Hepatocyte (in vitro differentiated cells): ENCODE measurements at regions not wholly inside any gene's neighbourhood (a gene's known extent, or its start where the extent isn't known, plus 50 kb on each side); places are given as distances from the start of the nearest gene placed in this dataset.

Experiments
- DNase-seq: peaks from one replicate; pipeline ENCODE4 v3.0.0-alpha.2; 2016; ENCODE audit warnings: low spot score
- H2AFZ ChIP-seq: fragments of 200-600 bp; sonication (generic); 2 replicates; pipeline ENCODE4 v1.6.0; 2016; ENCODE audit warnings: antibody characterized with exemption, mild to moderate bottlenecking
- H3K27ac ChIP-seq: fragments of 200-600 bp; sonication (generic); 2 replicates; pipeline ENCODE4 v1.5.1; 2016; ENCODE audit warnings: mild to moderate bottlenecking
- H3K27me3 ChIP-seq: fragments of 200-600 bp; sonication (generic); 2 replicates; pipeline ENCODE4 v1.6.1; 2016
- H3K36me3 ChIP-seq: fragments of 200-600 bp; sonication (generic); replicated peaks from 2 replicates; pipeline ENCODE4 v1.5.1; 2016; ENCODE audit warnings: low read depth; ENCODE audit not compliant: insufficient read depth
- H3K4me1 ChIP-seq: fragments of 200-600 bp; sonication (generic); 2 replicates; pipeline ENCODE4 v1.5.1; 2016; ENCODE audit warnings: mild to moderate bottlenecking, moderate library complexity; ENCODE audit not compliant: insufficient read depth
- H3K4me2 ChIP-seq: fragments of 200-600 bp; sonication (generic); 2 replicates; pipeline ENCODE4 v1.6.0; 2016
- H3K4me3 ChIP-seq: fragments of 200-600 bp; sonication (generic); 2 replicates; pipeline ENCODE4 v1.5.1; 2016; ENCODE audit warnings: mild to moderate bottlenecking
- H3K79me2 ChIP-seq: fragments of 200-600 bp; sonication (generic); 2 replicates; pipeline ENCODE4 v1.6.0; 2017; ENCODE audit warnings: mild to moderate bottlenecking
- H3K9me2 ChIP-seq: fragments of 200-600 bp; sonication (generic); replicated peaks from 2 replicates; pipeline ENCODE4 v1.6.0; 2017; ENCODE audit warnings: mild to moderate bottlenecking; ENCODE audit not compliant: insufficient read depth
- H3K9me3 ChIP-seq: fragments of 200-600 bp; sonication (generic); 2 replicates; pipeline ENCODE4 v1.5.1; 2016; ENCODE audit warnings: low read depth, mild to moderate bottlenecking
- H4K20me1 ChIP-seq: fragments of 200-600 bp; sonication (generic); 2 replicates; pipeline ENCODE4 v1.6.0; 2016; ENCODE audit warnings: mild to moderate bottlenecking; ENCODE audit not compliant: insufficient read depth, poor library complexity, severe bottlenecking
- EZH2 ChIP-seq: fragments of 200-600 bp; sonication (generic); IDR thresholded peaks from 2 replicates; pipeline ENCODE4 v1.6.1; 2016; ENCODE audit warnings: antibody characterized with exemption, mild to moderate bottlenecking, borderline replicate concordance
- EZH2phosphoT487 ChIP-seq: fragments of 200-600 bp; sonication (generic); IDR thresholded peaks from one replicate; pipeline ENCODE4 v1.6.1; 2018; ENCODE audit warnings: antibody characterized with exemption, mild to moderate bottlenecking, low read depth, moderate library complexity; ENCODE audit not compliant: unreplicated experiment, severe bottlenecking
- WGBS: methylation state at CpG from one replicate; pipeline ENCODE4 v1.1.6; 2016; ENCODE audit warnings: low lambda C conversion rate; ENCODE audit errors: missing lambda C conversion rate; 5-methylcytosine and 5-hydroxymethylcytosine counted together
- TF ChIP-seq, protein P1 (sequence below): fragments of 200-600 bp; sonication (generic); IDR thresholded peaks from 2 replicates; pipeline ENCODE4 v1.5.1; 2016; ENCODE audit warnings: antibody characterized with exemption, mild to moderate bottlenecking; ENCODE audit not compliant: poor library complexity

DNA sequence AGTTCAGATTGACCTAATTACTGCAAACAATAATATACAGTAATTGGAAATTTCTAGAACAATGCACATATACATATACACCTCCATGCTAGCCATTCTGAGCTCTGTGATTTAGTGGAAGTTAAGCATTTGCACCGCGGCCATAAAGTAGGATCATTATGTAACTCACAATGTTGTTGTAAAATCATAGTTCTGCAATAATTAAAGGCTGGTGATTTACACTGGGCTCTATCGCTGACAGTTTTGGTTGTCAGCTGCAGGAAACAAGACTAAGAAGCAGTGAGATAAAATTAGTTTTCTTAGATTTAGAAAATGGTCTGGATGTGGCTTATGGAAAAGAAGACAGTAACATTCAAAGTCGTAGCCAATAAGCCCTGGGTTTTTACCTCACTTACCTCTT is 776.3 kb downstream of the TMEM121 start:
- H3K9me3 ChIP-seq = peaks cover 8% of the 10 kb centered on the region
- H3K27ac ChIP-seq = no peak overlapping the region
- TF ChIP-seq EZH2phosphoT487 (no peak), EZH2 (no peak)
- TF ChIP-seq, protein P1, sequence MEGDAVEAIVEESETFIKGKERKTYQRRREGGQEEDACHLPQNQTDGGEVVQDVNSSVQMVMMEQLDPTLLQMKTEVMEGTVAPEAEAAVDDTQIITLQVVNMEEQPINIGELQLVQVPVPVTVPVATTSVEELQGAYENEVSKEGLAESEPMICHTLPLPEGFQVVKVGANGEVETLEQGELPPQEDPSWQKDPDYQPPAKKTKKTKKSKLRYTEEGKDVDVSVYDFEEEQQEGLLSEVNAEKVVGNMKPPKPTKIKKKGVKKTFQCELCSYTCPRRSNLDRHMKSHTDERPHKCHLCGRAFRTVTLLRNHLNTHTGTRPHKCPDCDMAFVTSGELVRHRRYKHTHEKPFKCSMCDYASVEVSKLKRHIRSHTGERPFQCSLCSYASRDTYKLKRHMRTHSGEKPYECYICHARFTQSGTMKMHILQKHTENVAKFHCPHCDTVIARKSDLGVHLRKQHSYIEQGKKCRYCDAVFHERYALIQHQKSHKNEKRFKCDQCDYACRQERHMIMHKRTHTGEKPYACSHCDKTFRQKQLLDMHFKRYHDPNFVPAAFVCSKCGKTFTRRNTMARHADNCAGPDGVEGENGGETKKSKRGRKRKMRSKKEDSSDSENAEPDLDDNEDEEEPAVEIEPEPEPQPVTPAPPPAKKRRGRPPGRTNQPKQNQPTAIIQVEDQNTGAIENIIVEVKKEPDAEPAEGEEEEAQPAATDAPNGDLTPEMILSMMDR = no peak
- H3K27me3 ChIP-seq = no peaks in the 10 kb centered on the region
- H3K79me2 ChIP-seq = no peaks in the 10 kb centered on the region
- DNase-seq = no peak
- H3K4me1 ChIP-seq = no peaks in the 10 kb centered on the region
- H2AFZ ChIP-seq = no peak overlapping the region
- H4K20me1 ChIP-seq = no peaks in the 10 kb centered on the region
- WGBS = 74% methylated on average over 4 of the region's 4 CpGs
- H3K4me2 ChIP-seq = no peak overlapping the region
- H3K9me2 ChIP-seq = no peaks in the 10 kb centered on the region
- no peaks in the 10 kb centered on the region for H3K36me3 ChIP-seq
- no peak overlapping the region for H3K4me3 ChIP-seq

DNA sequence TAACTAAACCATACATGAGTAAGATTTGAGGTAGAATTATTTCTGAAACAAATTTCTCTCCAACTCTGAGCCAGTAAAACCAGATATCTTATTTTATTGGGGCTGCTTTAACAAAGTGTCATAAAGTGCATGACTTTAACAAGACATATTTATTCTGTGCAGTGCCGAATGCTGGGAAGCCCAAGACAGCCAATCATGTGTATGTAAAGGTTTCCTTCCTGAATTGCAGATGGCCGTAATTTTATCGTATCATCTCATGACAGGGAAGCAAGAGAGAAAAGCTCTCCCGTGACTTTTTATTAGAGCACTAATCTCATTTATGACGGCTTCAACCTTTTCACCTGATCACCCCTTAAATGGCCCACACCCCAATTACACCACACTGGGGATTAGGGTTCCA is 777.9 kb downstream of the TMEM121 start:
- no peaks in the 10 kb centered on the region for H3K27me3 ChIP-seq
- no peak overlapping the region for H3K4me3 ChIP-seq
- no peaks in the 10 kb centered on the region for H3K9me2 ChIP-seq
- no peaks in the 10 kb centered on the region for H4K20me1 ChIP-seq
- no peak overlapping the region for H2AFZ ChIP-seq
- H3K4me2 ChIP-seq = no peak overlapping the region
- no peaks in the 10 kb centered on the region for H3K36me3 ChIP-seq
- no peaks in the 10 kb centered on the region for H3K79me2 ChIP-seq
- DNase-seq = no peak
- H3K4me1 ChIP-seq = no peaks in the 10 kb centered on the region
- WGBS = 83% methylated on average over 5 of the region's 5 CpGs
- H3K27ac ChIP-seq = no peak overlapping the region
- peaks cover 3% of the 10 kb centered on the region for H3K9me3 ChIP-seq
- TF ChIP-seq EZH2phosphoT487 = no peak
- no peak for TF ChIP-seq EZH2
- TF ChIP-seq, protein P1 = no peak

DNA sequence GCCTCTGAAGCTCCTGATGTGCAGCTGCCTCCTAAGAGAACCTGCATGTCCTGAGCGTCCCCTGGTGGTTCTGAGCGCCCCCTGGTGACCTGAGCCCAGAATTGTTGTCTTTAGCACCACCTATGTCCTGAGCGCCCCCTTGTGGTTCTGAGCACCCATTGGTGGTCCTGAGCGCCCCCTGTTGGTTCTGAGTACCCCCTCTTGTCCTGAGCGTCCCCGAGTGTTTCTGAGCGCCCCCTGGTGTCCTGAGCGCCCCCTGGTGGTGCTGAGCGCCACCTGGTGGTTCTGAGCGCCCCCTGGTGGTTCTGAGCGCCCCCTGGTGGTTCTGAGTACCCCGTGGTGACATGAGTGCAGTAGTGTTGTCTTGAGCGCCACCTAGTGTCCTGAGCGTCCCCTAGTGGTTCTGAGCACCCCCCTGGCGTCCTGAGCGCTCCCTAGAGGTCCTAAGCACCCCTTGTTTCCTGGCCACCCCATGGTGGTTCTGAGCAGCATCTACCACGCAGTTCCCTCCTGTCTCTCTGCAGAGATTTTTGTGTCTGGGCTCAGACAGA is 782.5 kb downstream of the TMEM121 start:
- Histone ChIP-seq H3K4me2 (no peak overlapping the region), H4K20me1 (no peaks in the 10 kb centered on the region)
- WGBS = 61% methylated on average over 16 of the region's 17 CpGs

DNA sequence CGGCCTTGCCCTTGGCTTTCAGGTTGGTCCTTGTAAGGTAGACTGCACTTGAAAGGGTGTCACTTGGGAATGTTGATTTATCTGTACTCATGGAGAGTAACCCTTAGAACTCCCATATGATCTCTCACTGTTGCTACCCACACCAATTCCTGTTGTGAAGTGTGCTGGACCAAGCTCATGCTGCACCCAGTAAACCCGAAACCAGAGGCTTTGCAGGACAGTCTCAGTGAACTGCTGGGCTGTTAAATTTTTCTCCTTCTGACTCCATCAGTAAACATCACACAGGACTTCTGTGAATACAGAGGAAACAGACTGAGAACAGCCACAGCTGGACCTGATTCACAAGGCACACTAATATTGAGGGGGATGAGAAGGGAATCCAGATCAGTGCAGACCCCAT is 783.0 kb downstream of the TMEM121 start:
- WGBS = 93% methylated on average over 2 of the region's 2 CpGs
- Histone ChIP-seq H3K4me3 (no peak overlapping the region), H3K9me2 (no peaks in the 10 kb centered on the region), H4K20me1 (no peaks in the 10 kb centered on the region), H3K79me2 (no peaks in the 10 kb centered on the region), H2AFZ (no peak overlapping the region), H3K4me2 (no peak overlapping the region), H3K4me1 (no peaks in the 10 kb centered on the region), H3K36me3 (no peaks in the 10 kb centered on the region), H3K27me3 (no peaks in the 10 kb centered on the region), H3K27ac (no peak overlapping the region), H3K9me3 (no peaks in the 10 kb centered on the region)
- DNase-seq = no peak
- TF ChIP-seq, protein P1 = no peak
- no peak for TF ChIP-seq EZH2
- no peak for TF ChIP-seq EZH2phosphoT487

More for the DNA sequence above, 782.5 kb downstream of the TMEM121 start:
- TF ChIP-seq EZH2 = no peak
- H3K79me2 ChIP-seq = no peaks in the 10 kb centered on the region
- H3K27ac ChIP-seq = no peak overlapping the region
- no peaks in the 10 kb centered on the region for H3K9me3 ChIP-seq
- H3K9me2 ChIP-seq = no peaks in the 10 kb centered on the region
- H3K27me3 ChIP-seq = no peaks in the 10 kb centered on the region
- H2AFZ ChIP-seq = no peak overlapping the region
- no peak overlapping the region for H3K4me3 ChIP-seq
- no peaks in the 10 kb centered on the region for H3K36me3 ChIP-seq
- DNase-seq = no peak
- H3K4me1 ChIP-seq = no peaks in the 10 kb centered on the region
